A549 (cell line): ENCODE measurements at regions not wholly inside any gene's neighbourhood (a gene's known extent, or its start where the extent isn't known, plus 50 kb on each side); places are given as distances from the start of the nearest gene placed in this dataset.

Experiments
- BCL3 ChIP-seq: fragments of >200 bp; sonication (Bioruptor Twin); formaldehyde crosslinking; IDR thresholded peaks from 3 replicates; pipeline ENCODE4 v1.6.1; 2016
- CBX8 ChIP-seq: fragments of 200-600 bp; sonication (generic); IDR thresholded peaks from 2 replicates; pipeline ENCODE4 v1.6.1; 2016
- CTCF ChIP-seq: fragments of >200 bp; sonication (Bioruptor Twin); formaldehyde crosslinking; IDR thresholded peaks from 3 replicates; pipeline ENCODE4 v1.5.1; 2016
- JUNB ChIP-seq: fragments of >200 bp; sonication (Bioruptor Twin); formaldehyde crosslinking; IDR thresholded peaks from 2 replicates; pipeline ENCODE4 v1.6.1; 2016
- KDM1A ChIP-seq: fragments of 200-600 bp; sonication (generic); IDR thresholded peaks from 2 replicates; pipeline ENCODE4 v1.6.1; 2016; ENCODE audit warnings: low read depth, mild to moderate bottlenecking
- POLR2A ChIP-seq: IDR thresholded peaks from 2 replicates; pipeline ENCODE4 v1.6.1; 2012; ENCODE audit warnings: mild to moderate bottlenecking, low read length
- RAD21 ChIP-seq, 2 experiments: fragments of >200 bp in 1 of 2; sonication (Bioruptor Twin) in 1 of 2; formaldehyde crosslinking in 1 of 2; IDR thresholded peaks in 1 of 2; conservative IDR thresholded peaks in 1 of 2; 2 replicates in 1 of 2; 3 replicates in 1 of 2; pipeline ENCODE4 v1.6.1; 2012 to 2018; ENCODE audit warnings: inconsistent platforms in 1 of 2
- REST ChIP-seq: fragments of 200-600 bp; sonication (generic); IDR thresholded peaks from 2 replicates; pipeline ENCODE4 v1.6.1; 2016; ENCODE audit warnings: antibody characterized with exemption, mild to moderate bottlenecking, moderate library complexity
- USF2 ChIP-seq: fragments of 450-650 bp; IDR thresholded peaks from 2 replicates; pipeline ENCODE4 v1.6.1; 2014; ENCODE audit warnings: antibody characterized with exemption

- TF ChIP-seq CTCF, result no peak
- TF ChIP-seq USF2, result no peak
- no peak for TF ChIP-seq JUNB
- TF ChIP-seq RAD21 (conservative IDR thresholded peaks at IDR 0.05 in 1 of 2, IDR thresholded peaks at IDR 0.05 in 1 of 2), result no peak
- TF ChIP-seq CBX8, result no peak
- TF ChIP-seq BCL3, result no peak
- no peak for TF ChIP-seq POLR2A
- no peak for TF ChIP-seq REST
- TF ChIP-seq KDM1A, result no peak
Observed at GRCh38 chr1:5690291-5690690, 301.9 kb downstream of the NPHP4 start.
